Body of pancreas (tissue), 4 donors: ENCODE measurements at regions not wholly inside any gene's neighbourhood (a gene's known extent, or its start where the extent isn't known, plus 50 kb on each side); places are given as distances from the start of the nearest gene placed in this dataset.

Experiments used
- CTCF ChIP-seq, 7 experiments: fragments of 450-650 bp in 4 of 7; fragments of 200-600 bp in 3 of 7; sonication (generic) in 3 of 7; IDR thresholded peaks; one replicate each; pipeline ENCODE4 v1.5.1; 2016 to 2019; ENCODE audit warnings: antibody characterized with exemption in 7 of 7
- POLR2A ChIP-seq, 3 donors: fragments of 450-650 bp; IDR thresholded peaks; one replicate each; pipeline ENCODE4 v1.6.1; 2016; ENCODE audit warnings: antibody characterized with exemption in 3 of 3, mild to moderate bottlenecking in 2 of 3

GRCh38 chr5:163172540-163173338, 264.7 kb upstream of the CCNG1 start:
- TF ChIP-seq CTCF (IDR thresholded peaks at IDR 0.05) (no peak), POLR2A (IDR thresholded peaks at IDR 0.05) (no peak)
